Urothelium cell line (cell line): ENCODE measurements at regions not wholly inside any gene's neighbourhood (a gene's known extent, or its start where the extent isn't known, plus 50 kb on each side); places are given as distances from the start of the nearest gene placed in this dataset.

ENCODE experiments used
- DNase-seq: peaks from one replicate; pipeline ENCODE4 v3.0.0; 2011; ENCODE audit warnings: low spot score, mixed read lengths
- FAIRE-seq: peaks from 2 replicates; lab custom pipeline; 2011; peaks lifted over from hg19 to GRCh38; lab: Jason Lieb, UNC

- DNase-seq (no peak), FAIRE-seq (no peak)
Measured at GRCh38 chr10:108230478-108231170, 1066.1 kb upstream of the SORCS1 start.

GRCh38 chr10:108208732-108209131 lies 1044.2 kb upstream of the SORCS1 start:
- FAIRE-seq (no peak), DNase-seq (no peak)

GRCh38 chr10:108208038-108208437 lies 1043.5 kb upstream of the SORCS1 start:
- FAIRE-seq, result no peak
- no peak for DNase-seq

- no peak for FAIRE-seq
- peak; percentile 49 for DNase-seq
Measured at GRCh38 chr10:108204528-108205305, 1040.2 kb upstream of the SORCS1 start.

- DNase-seq, result no peak
- FAIRE-seq, result no peak
Measured at GRCh38 chr10:108203905-108204527, 1039.5 kb upstream of the SORCS1 start.

DNA sequence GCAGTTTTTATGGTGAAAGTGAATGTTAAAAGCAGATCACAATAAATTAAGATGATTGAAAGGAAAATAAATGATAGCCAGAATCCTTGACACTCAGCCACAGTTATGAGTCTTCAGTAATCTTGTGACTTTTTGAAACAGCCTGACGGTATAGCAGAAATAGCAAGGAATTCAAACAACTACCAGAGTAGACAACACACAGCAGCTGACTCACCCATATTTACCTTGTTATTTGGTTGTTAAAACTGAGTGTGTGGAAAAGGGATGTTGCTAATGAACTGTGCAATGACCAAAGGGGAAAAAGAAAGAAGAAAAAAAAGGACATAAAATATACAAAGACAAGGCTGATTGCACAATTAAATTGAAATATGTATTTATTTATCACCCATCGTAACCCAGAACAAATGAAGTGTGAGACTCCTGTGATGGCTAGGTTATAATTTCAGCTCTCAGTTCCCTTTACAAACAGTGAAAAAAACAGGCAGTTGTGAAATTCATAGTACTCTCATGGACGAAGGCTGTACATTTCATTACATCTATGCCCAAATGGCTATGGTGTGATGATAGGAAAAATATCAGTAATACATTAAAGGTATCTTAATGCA lies 1023.0 kb upstream of the SORCS1 start:
- FAIRE-seq (no peak), DNase-seq (no peak)

GRCh38 chr10:108184114-108184513 lies 1019.6 kb upstream of the SORCS1 start:
- DNase-seq (no peak), FAIRE-seq (no peak)

DNA sequence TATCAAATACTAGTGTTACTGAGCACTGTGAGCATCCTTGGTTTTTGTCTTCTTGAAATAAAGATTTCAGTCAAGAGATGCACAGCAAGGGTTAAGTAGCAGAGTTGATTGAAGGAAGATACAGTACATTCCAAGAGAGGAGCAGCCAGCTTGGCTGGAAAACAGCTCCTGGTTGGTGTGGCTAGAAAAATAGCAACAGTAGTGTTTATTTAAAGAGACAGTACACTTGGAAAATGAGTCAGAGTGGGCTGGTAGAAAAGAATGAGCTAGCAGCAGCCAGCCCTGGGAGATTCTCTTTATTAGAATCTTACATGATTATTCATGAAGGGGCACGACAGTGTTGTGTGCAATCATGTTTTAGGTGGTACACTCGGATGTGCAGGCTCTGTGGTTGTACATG lies 1016.4 kb upstream of the SORCS1 start:
- no peak for DNase-seq
- FAIRE-seq, result no peak

GRCh38 chr10:108169846-108170245 lies 1005.3 kb upstream of the SORCS1 start:
- DNase-seq, result no peak
- no peak for FAIRE-seq

GRCh38 chr10:108167766-108168165 lies 1003.3 kb upstream of the SORCS1 start:
- DNase-seq (no peak), FAIRE-seq (no peak)

GRCh38 chr10:108166401-108166800 lies 1001.9 kb upstream of the SORCS1 start:
- DNase-seq, result no peak

GRCh38 chr10:108147346-108147745 lies 982.8 kb upstream of the SORCS1 start:
- FAIRE-seq, result no peak
- no peak for DNase-seq

More at GRCh38 chr10:108166401-108166800, 1001.9 kb upstream of the SORCS1 start:
- no peak for FAIRE-seq

DNA sequence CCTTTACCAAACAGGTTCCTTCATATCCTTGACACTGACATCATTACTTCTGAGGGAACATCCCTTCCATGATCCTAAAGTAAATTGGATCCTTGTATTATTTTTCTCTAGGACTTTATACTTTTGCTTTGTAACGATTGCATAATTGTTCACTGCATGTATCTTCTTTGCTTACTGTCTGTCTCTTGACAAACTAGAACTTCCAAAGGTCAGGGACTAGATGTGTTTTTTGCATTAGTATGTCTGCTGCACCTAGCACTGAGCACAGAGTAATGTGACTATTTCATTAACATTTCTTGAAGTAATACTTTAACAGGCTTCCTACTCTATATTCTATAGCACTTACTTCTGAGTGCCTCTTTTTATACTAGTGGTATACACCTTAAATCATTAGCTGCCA lies 976.6 kb upstream of the SORCS1 start:
- FAIRE-seq, result no peak
- no peak for DNase-seq

DNA sequence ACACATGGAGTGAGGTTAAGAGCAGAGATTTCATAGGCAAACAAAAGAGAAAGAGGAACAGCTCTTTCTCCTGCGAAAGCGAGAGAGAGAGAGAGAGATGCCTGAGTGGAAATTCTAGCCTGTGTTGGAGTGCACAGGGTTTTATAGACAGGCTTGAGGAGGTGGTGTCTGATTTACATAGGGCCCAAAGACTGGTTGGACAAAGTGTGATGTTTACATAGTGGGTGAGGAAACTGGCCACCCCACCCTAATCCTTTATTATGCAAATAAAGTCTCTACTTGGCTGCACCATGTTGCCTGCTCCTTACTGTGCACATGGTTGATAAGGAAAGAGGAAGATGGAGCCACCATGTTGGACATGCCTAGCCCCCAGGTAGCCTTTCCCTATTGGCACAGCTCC lies 967.8 kb upstream of the SORCS1 start:
- FAIRE-seq (no peak), DNase-seq (no peak)

DNA sequence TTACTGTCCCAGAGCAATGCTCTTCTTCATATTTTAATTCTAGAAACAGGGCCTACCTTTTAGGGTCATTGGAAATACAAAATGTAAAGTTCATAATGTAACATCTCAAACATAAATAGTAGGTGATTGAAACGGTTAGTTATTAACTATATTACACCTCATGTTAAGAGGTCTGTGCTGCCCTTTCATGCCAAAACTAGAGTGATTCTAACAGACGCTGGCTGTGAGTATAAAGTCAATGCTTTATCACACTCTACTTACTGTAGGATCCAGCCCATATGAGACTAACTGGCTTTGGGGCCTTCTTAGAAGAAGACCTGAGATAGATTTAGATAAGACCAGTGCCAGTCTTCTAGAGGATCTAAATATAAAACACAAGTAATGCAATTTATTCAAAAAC lies 966.1 kb upstream of the SORCS1 start:
- DNase-seq (no peak), FAIRE-seq (no peak)

- DNase-seq, result no peak
- FAIRE-seq, result no peak
Measured at GRCh38 chr10:108112218-108112617, 947.7 kb upstream of the SORCS1 start.

GRCh38 chr10:108104551-108105156 lies 940.1 kb upstream of the SORCS1 start:
- no peak for DNase-seq
- no peak for FAIRE-seq

GRCh38 chr10:108097258-108097657 lies 932.8 kb upstream of the SORCS1 start:
- DNase-seq (no peak), FAIRE-seq (no peak)

GRCh38 chr10:108095932-108096925 lies 931.7 kb upstream of the SORCS1 start:
- FAIRE-seq (no peak), DNase-seq (no peak)
